ENCODE measurements at regions not wholly inside any gene's neighbourhood (a gene's known extent, or its start where the extent isn't known, plus 50 kb on each side); places are given as distances from the start of the nearest gene placed in this dataset.

GRCh38 chr9:36485647-36486328 is 85.7 kb upstream of the RNF38 start:
- Histone ChIP-seq H3K9me2 (replicated peaks; ENCODE audit: insufficient read depth) (no peaks in the 10 kb centered on the region), H2AFZ (peak overlapping the region; percentile 89), H3K27me3 (no peaks in the 10 kb centered on the region), H3K27ac (peak overlapping the region; percentile 83), H3K4me1 (ENCODE audit: insufficient read depth) (peaks cover 25% of the 10 kb centered on the region), H3K79me2 (peaks cover 61% of the 10 kb centered on the region), H4K20me1 (ENCODE audit: insufficient read depth, poor library complexity, severe bottlenecking) (peaks cover 33% of the 10 kb centered on the region), H3K36me3 (replicated peaks; ENCODE audit: insufficient read depth, low read depth) (no peaks in the 10 kb centered on the region), H3K4me3 (peak overlapping the region; percentile 100), H3K9me3 (ENCODE audit: low read depth) (no peaks in the 10 kb centered on the region), H3K4me2 (peak overlapping the region; percentile 93)
- WGBS (ENCODE audit: low lambda C conversion rate, missing lambda C conversion rate), result 8% methylated on average over 11 of the region's 11 CpGs
- TF ChIP-seq EZH2 (IDR thresholded peaks at IDR 0.05; ENCODE audit: borderline replicate concordance) (no peak), CTCF (IDR thresholded peaks at IDR 0.05; ENCODE audit: poor library complexity) (no peak), EZH2phosphoT487 (IDR thresholded peaks at IDR 0.05; ENCODE audit: low read depth, severe bottlenecking, unreplicated experiment) (no peak)
- DNase-seq (ENCODE audit: low spot score), result no peak

GRCh38 chr9:36484124-36484523 is 84.1 kb upstream of the RNF38 start:
- TF ChIP-seq CTCF (IDR thresholded peaks at IDR 0.05; ENCODE audit: poor library complexity), result no peak
- no peak for TF ChIP-seq EZH2 (IDR thresholded peaks at IDR 0.05; ENCODE audit: borderline replicate concordance)
- no peak for TF ChIP-seq EZH2phosphoT487 (IDR thresholded peaks at IDR 0.05; ENCODE audit: low read depth, severe bottlenecking, unreplicated experiment)
- H3K9me2 ChIP-seq (replicated peaks; ENCODE audit: insufficient read depth), result no peaks in the 10 kb centered on the region
- H3K27ac ChIP-seq, result no peak overlapping the region
- peaks cover 77% of the 10 kb centered on the region for H3K79me2 ChIP-seq
- no peak for DNase-seq (ENCODE audit: low spot score)
- H3K36me3 ChIP-seq (replicated peaks; ENCODE audit: insufficient read depth, low read depth), result no peaks in the 10 kb centered on the region
- no peak overlapping the region for H3K4me2 ChIP-seq
- H3K27me3 ChIP-seq, result no peaks in the 10 kb centered on the region
- peaks cover 25% of the 10 kb centered on the region for H3K4me1 ChIP-seq (ENCODE audit: insufficient read depth)
- WGBS (ENCODE audit: low lambda C conversion rate, missing lambda C conversion rate), result 97% methylated on average over 3 of the region's 3 CpGs
- no peak overlapping the region for H3K4me3 ChIP-seq
- no peaks in the 10 kb centered on the region for H3K9me3 ChIP-seq (ENCODE audit: low read depth)
- H4K20me1 ChIP-seq (ENCODE audit: insufficient read depth, poor library complexity, severe bottlenecking), result peaks cover 33% of the 10 kb centered on the region
- H2AFZ ChIP-seq, result no peak overlapping the region

- H3K27ac ChIP-seq, result no peak overlapping the region
- peaks cover 18% of the 10 kb centered on the region for H4K20me1 ChIP-seq (ENCODE audit: insufficient read depth, poor library complexity, severe bottlenecking)
- no peaks in the 10 kb centered on the region for H3K9me3 ChIP-seq (ENCODE audit: low read depth)
- H3K4me1 ChIP-seq (ENCODE audit: insufficient read depth), result peaks cover 5% of the 10 kb centered on the region
- 94% methylated on average over 4 of the region's 4 CpGs for WGBS (ENCODE audit: low lambda C conversion rate, missing lambda C conversion rate)
- no peak overlapping the region for H3K4me3 ChIP-seq
- no peaks in the 10 kb centered on the region for H3K9me2 ChIP-seq (replicated peaks; ENCODE audit: insufficient read depth)
- no peaks in the 10 kb centered on the region for H3K36me3 ChIP-seq (replicated peaks; ENCODE audit: insufficient read depth, low read depth)
- H3K4me2 ChIP-seq, result no peak overlapping the region
- peaks cover 82% of the 10 kb centered on the region for H3K79me2 ChIP-seq
- DNase-seq (ENCODE audit: low spot score), result no peak
- no peak overlapping the region for H2AFZ ChIP-seq
- TF ChIP-seq EZH2phosphoT487 (IDR thresholded peaks at IDR 0.05; ENCODE audit: low read depth, severe bottlenecking, unreplicated experiment), result no peak
- TF ChIP-seq EZH2 (IDR thresholded peaks at IDR 0.05; ENCODE audit: borderline replicate concordance), result no peak
- no peak for TF ChIP-seq CTCF (IDR thresholded peaks at IDR 0.05; ENCODE audit: poor library complexity)
- no peaks in the 10 kb centered on the region for H3K27me3 ChIP-seq
Measured at GRCh38 chr9:36479101-36479500, 79.0 kb upstream of the RNF38 start.
